ENCODE measurements at regions not wholly inside any gene's neighbourhood (a gene's known extent, or its start where the extent isn't known, plus 50 kb on each side); places are given as distances from the start of the nearest gene placed in this dataset.

DNA sequence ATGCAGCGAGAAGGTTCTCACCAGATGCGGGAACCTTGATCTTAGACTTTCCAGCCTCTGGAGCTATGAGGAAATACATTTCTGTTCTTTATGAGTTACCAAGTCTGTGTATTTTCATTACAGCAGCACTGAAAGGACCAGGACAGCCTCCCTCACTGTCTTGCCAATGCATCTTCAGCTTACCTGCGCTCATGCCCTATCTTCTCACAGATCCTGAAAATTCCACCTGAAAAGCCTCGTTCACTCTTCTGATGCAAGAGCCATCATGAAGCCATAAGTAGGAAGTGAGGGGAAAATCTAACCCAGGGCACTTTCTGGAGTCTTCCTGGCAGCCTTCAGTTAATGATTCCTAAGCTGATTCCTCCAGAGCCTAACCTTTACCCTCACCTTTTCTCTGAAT lies 194.0 kb downstream of the SALL1 start:
- no peaks in the 10 kb centered on the region for H3K36me3 ChIP-seq (replicated peaks; ENCODE audit: insufficient read depth, low read length)
- no peaks in the 10 kb centered on the region for H3K9me2 ChIP-seq (replicated peaks; ENCODE audit: insufficient read depth, low read length)
- no peak overlapping the region for H3K9ac ChIP-seq (ENCODE audit: low read length)
- no peaks in the 10 kb centered on the region for H3K27me3 ChIP-seq (replicated peaks; ENCODE audit: insufficient read depth, low read length)
- H3K79me2 ChIP-seq (ENCODE audit: low read length): no peaks in the 10 kb centered on the region
- H4K20me1 ChIP-seq (ENCODE audit: insufficient read depth, low read length): no peaks in the 10 kb centered on the region
- no peak overlapping the region for H2AFZ ChIP-seq (ENCODE audit: low read length)
- no peaks in the 10 kb centered on the region for H3F3A ChIP-seq (ENCODE audit: insufficient read depth, low read length)
- no peaks in the 10 kb centered on the region for H3K4me1 ChIP-seq (ENCODE audit: low read length)
- TF ChIP-seq, protein P1, sequence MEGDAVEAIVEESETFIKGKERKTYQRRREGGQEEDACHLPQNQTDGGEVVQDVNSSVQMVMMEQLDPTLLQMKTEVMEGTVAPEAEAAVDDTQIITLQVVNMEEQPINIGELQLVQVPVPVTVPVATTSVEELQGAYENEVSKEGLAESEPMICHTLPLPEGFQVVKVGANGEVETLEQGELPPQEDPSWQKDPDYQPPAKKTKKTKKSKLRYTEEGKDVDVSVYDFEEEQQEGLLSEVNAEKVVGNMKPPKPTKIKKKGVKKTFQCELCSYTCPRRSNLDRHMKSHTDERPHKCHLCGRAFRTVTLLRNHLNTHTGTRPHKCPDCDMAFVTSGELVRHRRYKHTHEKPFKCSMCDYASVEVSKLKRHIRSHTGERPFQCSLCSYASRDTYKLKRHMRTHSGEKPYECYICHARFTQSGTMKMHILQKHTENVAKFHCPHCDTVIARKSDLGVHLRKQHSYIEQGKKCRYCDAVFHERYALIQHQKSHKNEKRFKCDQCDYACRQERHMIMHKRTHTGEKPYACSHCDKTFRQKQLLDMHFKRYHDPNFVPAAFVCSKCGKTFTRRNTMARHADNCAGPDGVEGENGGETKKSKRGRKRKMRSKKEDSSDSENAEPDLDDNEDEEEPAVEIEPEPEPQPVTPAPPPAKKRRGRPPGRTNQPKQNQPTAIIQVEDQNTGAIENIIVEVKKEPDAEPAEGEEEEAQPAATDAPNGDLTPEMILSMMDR (IDR thresholded peaks at IDR 0.05; ENCODE audit: low read length): no peak
- TF ChIP-seq EZH2 (optimal IDR thresholded peaks at IDR 0.05; ENCODE audit: low read depth, low read length): no peak
- no peak for TF ChIP-seq EZH2phosphoT487 (IDR thresholded peaks at IDR 0.05; ENCODE audit: low read length)
- DNase-seq: no peak
- no peak overlapping the region for H3K4me3 ChIP-seq (ENCODE audit: low read length)
- no peak overlapping the region for H3K4me2 ChIP-seq (ENCODE audit: low read depth, low read length)
- no peak overlapping the region for H3K27ac ChIP-seq (ENCODE audit: low read length)
- H3K9me3 ChIP-seq (replicated peaks; ENCODE audit: insufficient read depth, low read length): no peaks in the 10 kb centered on the region

DNA sequence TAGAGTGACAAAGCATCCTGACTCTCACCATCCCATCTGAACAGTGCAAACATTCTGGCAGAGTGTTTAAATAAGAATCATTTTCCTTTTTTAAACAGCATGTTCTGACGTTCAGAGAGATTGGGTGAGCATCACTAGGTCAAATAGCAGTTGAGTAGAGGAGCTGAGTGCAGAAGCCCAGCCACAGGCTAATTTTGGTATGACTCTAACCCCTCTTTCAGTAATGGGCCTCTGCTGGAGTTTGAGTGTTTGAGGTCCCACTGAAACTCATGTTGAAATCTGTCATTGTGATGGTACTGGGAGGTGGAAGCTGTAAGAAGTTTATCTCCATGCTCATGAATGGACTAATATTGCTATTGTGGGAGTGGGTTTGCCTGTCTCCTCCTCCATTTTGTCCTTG lies 194.4 kb downstream of the SALL1 start:
- H3K9me2 ChIP-seq (replicated peaks; ENCODE audit: insufficient read depth, low read length): no peaks in the 10 kb centered on the region
- H3K4me3 ChIP-seq (ENCODE audit: low read length): no peak overlapping the region
- no peaks in the 10 kb centered on the region for H3K9me3 ChIP-seq (replicated peaks; ENCODE audit: insufficient read depth, low read length)
- no peaks in the 10 kb centered on the region for H3K79me2 ChIP-seq (ENCODE audit: low read length)
- no peak overlapping the region for H2AFZ ChIP-seq (ENCODE audit: low read length)
- no peak overlapping the region for H3K9ac ChIP-seq (ENCODE audit: low read length)
- no peak overlapping the region for H3K27ac ChIP-seq (ENCODE audit: low read length)
- TF ChIP-seq EZH2phosphoT487 (IDR thresholded peaks at IDR 0.05; ENCODE audit: low read length): no peak
- no peaks in the 10 kb centered on the region for H3K36me3 ChIP-seq (replicated peaks; ENCODE audit: insufficient read depth, low read length)
- no peaks in the 10 kb centered on the region for H3K27me3 ChIP-seq (replicated peaks; ENCODE audit: insufficient read depth, low read length)
- no peak overlapping the region for H3K4me2 ChIP-seq (ENCODE audit: low read depth, low read length)
- no peaks in the 10 kb centered on the region for H4K20me1 ChIP-seq (ENCODE audit: insufficient read depth, low read length)
- DNase-seq: no peak
- H3K4me1 ChIP-seq (ENCODE audit: low read length): no peaks in the 10 kb centered on the region
- H3F3A ChIP-seq (ENCODE audit: insufficient read depth, low read length): no peaks in the 10 kb centered on the region

DNA sequence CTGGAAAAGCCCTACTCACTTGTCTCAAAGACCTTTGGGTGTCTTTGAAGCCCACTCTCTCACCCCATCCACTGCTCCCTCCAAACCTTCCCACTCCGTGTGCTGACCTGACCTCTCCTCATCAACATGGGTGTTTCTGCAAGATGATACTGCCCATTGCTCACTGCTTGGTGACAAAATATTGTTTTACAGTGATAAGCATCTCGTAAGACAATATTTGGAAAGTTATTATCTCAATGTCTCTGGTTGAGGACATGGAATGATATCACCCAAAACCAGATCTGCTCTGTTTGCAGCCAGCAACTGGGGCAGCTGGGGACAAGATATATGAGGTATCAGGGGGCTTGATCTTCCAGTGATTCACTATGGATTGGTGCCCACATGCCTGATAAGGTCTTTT lies 195.8 kb downstream of the SALL1 start:
- Histone ChIP-seq H3K9me2 (replicated peaks; ENCODE audit: insufficient read depth, low read length) (no peaks in the 10 kb centered on the region), H3K27me3 (replicated peaks; ENCODE audit: insufficient read depth, low read length) (no peaks in the 10 kb centered on the region), H3K36me3 (replicated peaks; ENCODE audit: insufficient read depth, low read length) (no peaks in the 10 kb centered on the region), H3K27ac (ENCODE audit: low read length) (no peak overlapping the region), H4K20me1 (ENCODE audit: insufficient read depth, low read length) (no peaks in the 10 kb centered on the region), H2AFZ (ENCODE audit: low read length) (no peak overlapping the region), H3K9ac (ENCODE audit: low read length) (no peak overlapping the region), H3K4me3 (ENCODE audit: low read length) (no peak overlapping the region), H3F3A (ENCODE audit: insufficient read depth, low read length) (no peaks in the 10 kb centered on the region), H3K4me1 (ENCODE audit: low read length) (no peaks in the 10 kb centered on the region), H3K4me2 (ENCODE audit: low read depth, low read length) (no peak overlapping the region), H3K79me2 (ENCODE audit: low read length) (no peaks in the 10 kb centered on the region), H3K9me3 (replicated peaks; ENCODE audit: insufficient read depth, low read length) (no peaks in the 10 kb centered on the region)
- TF ChIP-seq, protein P1 (IDR thresholded peaks at IDR 0.05; ENCODE audit: low read length): no peak
- no peak for TF ChIP-seq EZH2 (optimal IDR thresholded peaks at IDR 0.05; ENCODE audit: low read depth, low read length)
- TF ChIP-seq EZH2phosphoT487 (IDR thresholded peaks at IDR 0.05; ENCODE audit: low read length): no peak
- no peak for DNase-seq

GRCh38 chr16:50954469-50954868 lies 196.6 kb downstream of the SALL1 start:
- no peaks in the 10 kb centered on the region for H4K20me1 ChIP-seq (ENCODE audit: insufficient read depth, low read length)
- H3F3A ChIP-seq (ENCODE audit: insufficient read depth, low read length): no peaks in the 10 kb centered on the region
- no peaks in the 10 kb centered on the region for H3K9me3 ChIP-seq (replicated peaks; ENCODE audit: insufficient read depth, low read length)
- H3K79me2 ChIP-seq (ENCODE audit: low read length): no peaks in the 10 kb centered on the region
- TF ChIP-seq, protein P1 (IDR thresholded peaks at IDR 0.05; ENCODE audit: low read length): no peak
- TF ChIP-seq EZH2 (optimal IDR thresholded peaks at IDR 0.05; ENCODE audit: low read depth, low read length): no peak
- TF ChIP-seq EZH2phosphoT487 (IDR thresholded peaks at IDR 0.05; ENCODE audit: low read length): no peak
- H3K4me2 ChIP-seq (ENCODE audit: low read depth, low read length): no peak overlapping the region
- no peaks in the 10 kb centered on the region for H3K9me2 ChIP-seq (replicated peaks; ENCODE audit: insufficient read depth, low read length)
- H3K4me3 ChIP-seq (ENCODE audit: low read length): no peak overlapping the region
- H3K36me3 ChIP-seq (replicated peaks; ENCODE audit: insufficient read depth, low read length): no peaks in the 10 kb centered on the region
- no peak overlapping the region for H3K27ac ChIP-seq (ENCODE audit: low read length)
- DNase-seq: no peak
- H3K27me3 ChIP-seq (replicated peaks; ENCODE audit: insufficient read depth, low read length): no peaks in the 10 kb centered on the region
- no peak overlapping the region for H2AFZ ChIP-seq (ENCODE audit: low read length)
- H3K9ac ChIP-seq (ENCODE audit: low read length): no peak overlapping the region
- H3K4me1 ChIP-seq (ENCODE audit: low read length): no peaks in the 10 kb centered on the region

Measured in MM.1S (cell line).